Mucosa of descending colon (tissue), 3 donors: ENCODE measurements at regions not wholly inside any gene's neighbourhood (a gene's known extent, or its start where the extent isn't known, plus 50 kb on each side); places are given as distances from the start of the nearest gene placed in this dataset.

ENCODE experiments used
- ATAC-seq: fragments of 200-7000 bp; cut with Tn5 transposase; one replicate; pipeline ENCODE4 v1.9.1; 2020; ENCODE audit warnings: mild to moderate bottlenecking, moderate library complexity
- DNase-seq, 3 donors: peaks; one replicate each; pipeline ENCODE4 v3.0.0-alpha.2; 2020
- H3K36me3 ChIP-seq: fragments of 200-600 bp; one replicate; pipeline ENCODE4 v1.8.0; 2021; ENCODE audit warnings: low read depth, mild to moderate bottlenecking
- H3K4me1 ChIP-seq: fragments of 200-600 bp; one replicate; pipeline ENCODE4 v1.8.0; 2021; ENCODE audit warnings: low read depth, mild to moderate bottlenecking
- H3K4me3 ChIP-seq: fragments of 200-600 bp; one replicate; pipeline ENCODE4 v1.8.0; 2021; ENCODE audit warnings: mild to moderate bottlenecking
- H3K9me3 ChIP-seq: fragments of 200-600 bp; one replicate; pipeline ENCODE4 v1.8.0; 2021; ENCODE audit warnings: mild to moderate bottlenecking
- CTCF ChIP-seq: fragments of 200-600 bp; IDR thresholded peaks from one replicate; pipeline ENCODE4 v1.8.0; 2022; ENCODE audit warnings: antibody characterized with exemption, mild to moderate bottlenecking
- intact Hi-C, 2 donors: fragments of 100-400 bp; cut with DNase I in 1 of 2; cut with micrococcal nuclease in 1 of 2; formaldehyde crosslinking; loops; one replicate each; pipeline versions ENCODE4 v1.11.0 to v1.11.1; 2022; cut with DNase I, micrococcal nuclease
- donor health status: DM: no; HTN: no; CAD: no; lungs with moderate emphysema.
- donor health status: DM: no; HTN: no; CAD: no.
- donor health status: DM: no; HTN: yes; CAD: no.

GRCh38 chr9:107190061-107190935 is 92.8 kb upstream of the RAD23B start:
- ATAC-seq (no peak), DNase-seq (no peak)
- Histone ChIP-seq H3K9me3 (no peaks in the 10 kb centered on the region), H3K4me1 (no peaks in the 10 kb centered on the region), H3K36me3 (no peaks in the 10 kb centered on the region), H3K4me3 (no peak overlapping the region)
- intact Hi-C loops: no loop called here
- no peak for TF ChIP-seq CTCF

- intact Hi-C loops: no loop called here
- Histone ChIP-seq H3K4me1 (no peaks in the 10 kb centered on the region), H3K4me3 (no peak overlapping the region), H3K36me3 (no peaks in the 10 kb centered on the region), H3K9me3 (no peaks in the 10 kb centered on the region)
- DNase-seq (no peak), ATAC-seq (no peak)
- no peak for TF ChIP-seq CTCF
These were observed 92.2 kb upstream of the RAD23B start for GRCh38 chr9:107190936-107191290.

- Histone ChIP-seq H3K4me3 (no peak overlapping the region), H3K9me3 (no peaks in the 10 kb centered on the region), H3K36me3 (no peaks in the 10 kb centered on the region), H3K4me1 (no peaks in the 10 kb centered on the region)
- intact Hi-C loops: no loop called here
- TF ChIP-seq CTCF: no peak
- DNase-seq (no peak), ATAC-seq (no peak)
These were observed 89.8 kb upstream of the RAD23B start for GRCh38 chr9:107193251-107193650.

- Histone ChIP-seq H3K4me1 (no peaks in the 10 kb centered on the region), H3K36me3 (no peaks in the 10 kb centered on the region), H3K9me3 (peaks cover 5% of the 10 kb centered on the region), H3K4me3 (no peak overlapping the region)
- DNase-seq: no peak
- TF ChIP-seq CTCF: no peak
- no peak for ATAC-seq
- intact Hi-C loops: no loop called here
These were observed 84.4 kb upstream of the RAD23B start for GRCh38 chr9:107198718-107199117.

GRCh38 chr9:107208121-107208520 is 75.0 kb upstream of the RAD23B start:
- no peaks in the 10 kb centered on the region for H3K9me3 ChIP-seq
- intact Hi-C loops: no loop called here
- H3K4me3 ChIP-seq: no peak overlapping the region
- no peaks in the 10 kb centered on the region for H3K36me3 ChIP-seq
- H3K4me1 ChIP-seq: no peaks in the 10 kb centered on the region
- ATAC-seq (no peak), DNase-seq (no peak)
- TF ChIP-seq CTCF: no peak

- DNase-seq (no peak), ATAC-seq (no peak)
- Histone ChIP-seq H3K4me1 (no peaks in the 10 kb centered on the region), H3K9me3 (no peaks in the 10 kb centered on the region), H3K4me3 (no peak overlapping the region), H3K36me3 (no peaks in the 10 kb centered on the region)
- intact Hi-C loops: no loop called here
- TF ChIP-seq CTCF: no peak
These were observed 72.3 kb upstream of the RAD23B start for GRCh38 chr9:107210775-107211174.
